ENCODE measurements at regions not wholly inside any gene's neighbourhood (a gene's known extent, or its start where the extent isn't known, plus 50 kb on each side); places are given as distances from the start of the nearest gene placed in this dataset.

- no peak for TF ChIP-seq CTCF (IDR thresholded peaks at IDR 0.05; ENCODE audit: low read length)
- no peak for TF ChIP-seq EZH2 (IDR thresholded peaks at IDR 0.05; ENCODE audit: borderline replicate concordance, low read length)
These were observed 259.9 kb downstream of the BMP7 start for GRCh38 chr20:57006411-57007170.
